Astrocyte of the spinal cord (primary cell): ENCODE measurements at regions not wholly inside any gene's neighbourhood (a gene's known extent, or its start where the extent isn't known, plus 50 kb on each side); places are given as distances from the start of the nearest gene placed in this dataset.

Source experiments
- DNase-seq: peaks from one replicate; pipeline ENCODE4 v3.0.0; 2011; ENCODE audit warnings: low read depth, low spot score
- H3K4me3 ChIP-seq: 2 replicates; pipeline ENCODE4 v1.5.1; 2011; ENCODE audit warnings: low read depth, mild to moderate bottlenecking, low read length, moderate library complexity
- CTCF ChIP-seq: IDR thresholded peaks from 2 replicates; pipeline ENCODE4 v1.5.1; 2012; ENCODE audit warnings: low read depth, mild to moderate bottlenecking, low read length, inconsistent platforms
- in situ Hi-C: cut with HindIII; loops from 2 replicates; pipeline ENCODE4 v1.10.0; 2017; ENCODE audit warnings: low sequenced_read_pairs

- DNase-seq: no peak
- TF ChIP-seq CTCF: no peak
- in situ Hi-C loops: no loop called here
- H3K4me3 ChIP-seq: no peak overlapping the region
Measured at GRCh38 chr6:168164462-168165061, 85.5 kb upstream of the FRMD1 start.

- H3K4me3 ChIP-seq: no peak overlapping the region
Measured at GRCh38 chr6:168163096-168163731, 84.2 kb upstream of the FRMD1 start.

DNA sequence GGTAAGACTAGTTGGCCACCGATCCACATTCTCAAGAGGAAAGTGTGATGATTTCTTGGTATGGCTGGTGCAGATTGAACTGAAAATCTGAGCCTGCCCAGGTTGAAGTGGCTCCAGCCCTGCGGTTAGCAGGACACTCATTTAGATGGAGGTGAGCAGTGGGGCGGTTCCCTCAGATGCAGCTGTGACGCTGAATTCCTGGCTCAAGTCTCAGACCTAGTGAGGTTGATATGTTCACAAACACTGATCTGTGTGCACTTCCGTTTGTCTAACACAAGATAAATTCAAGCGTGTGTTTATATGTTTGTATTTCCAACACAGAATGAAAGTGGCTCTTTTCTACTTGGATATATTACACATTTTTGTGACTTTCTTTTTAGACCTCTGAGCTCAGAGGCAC lies 83.4 kb upstream of the FRMD1 start:
- no peak for DNase-seq
- no peak for TF ChIP-seq CTCF
- H3K4me3 ChIP-seq: no peak overlapping the region
- in situ Hi-C loops: no loop called here

More at GRCh38 chr6:168163096-168163731, 84.2 kb upstream of the FRMD1 start:
- TF ChIP-seq CTCF: no peak
- no peak for DNase-seq
- in situ Hi-C loops: no loop called here

- TF ChIP-seq CTCF: no peak
- no peak for DNase-seq
- no peak overlapping the region for H3K4me3 ChIP-seq
- in situ Hi-C loops: no loop called here
Measured at GRCh38 chr6:168161371-168161750, 82.3 kb upstream of the FRMD1 start.

DNA sequence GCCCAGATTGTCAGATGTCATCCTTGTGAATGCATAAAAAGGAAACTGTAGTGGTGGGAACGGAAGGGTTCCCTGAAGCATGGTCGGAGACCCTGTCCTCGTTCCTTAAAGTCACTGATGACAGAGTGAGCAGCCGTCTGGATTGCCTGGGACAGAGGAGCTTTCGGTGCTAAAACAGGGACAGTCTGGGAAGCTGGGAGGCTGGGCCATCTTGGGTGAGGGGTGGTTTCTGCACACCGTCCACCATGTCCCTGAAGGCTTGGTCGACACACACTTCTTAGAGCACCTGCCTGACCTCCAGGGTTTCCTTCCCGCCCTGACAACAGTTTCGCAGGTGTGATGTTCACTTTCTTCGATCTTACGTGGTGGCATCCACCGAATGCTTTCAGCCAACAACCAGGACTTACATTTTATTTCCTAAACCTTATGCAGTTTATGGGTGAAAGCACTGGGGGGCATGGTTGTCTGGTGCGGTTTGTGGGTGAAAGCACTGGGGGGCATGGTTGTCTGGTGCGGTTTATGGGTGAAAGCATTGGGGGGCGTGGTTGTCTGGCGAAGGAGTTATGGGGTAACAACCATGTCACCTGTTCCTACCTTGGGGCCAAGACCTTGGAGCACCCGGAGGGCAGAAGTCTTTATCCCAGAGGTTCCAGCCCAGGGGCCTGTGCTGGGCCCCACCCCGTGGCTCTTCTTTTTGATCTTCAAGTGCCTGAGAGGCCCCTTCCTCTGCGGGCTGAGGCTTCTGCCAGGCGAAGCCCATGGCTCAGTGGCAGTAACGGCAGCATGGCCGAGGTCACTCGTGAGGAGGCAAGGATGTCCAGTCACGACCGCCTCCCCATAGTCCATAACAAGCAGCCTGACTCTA lies 81.7 kb upstream of the FRMD1 start:
- no peak for DNase-seq
- no peak for TF ChIP-seq CTCF
- H3K4me3 ChIP-seq: no peak overlapping the region
- in situ Hi-C loops: no loop called here

- no peak overlapping the region for H3K4me3 ChIP-seq
- in situ Hi-C loops: no loop called here
- TF ChIP-seq CTCF: no peak
- DNase-seq: no peak
Measured at GRCh38 chr6:168159506-168159905, 80.5 kb upstream of the FRMD1 start.
